HFFc6 (cell line): ENCODE measurements at regions not wholly inside any gene's neighbourhood (a gene's known extent, or its start where the extent isn't known, plus 50 kb on each side); places are given as distances from the start of the nearest gene placed in this dataset.

Experiments
- DNase-seq: peaks from one replicate; pipeline ENCODE4 v3.0.0-alpha.2; 2018
- H3K27ac Mint-ChIP-seq: 2 replicates; pipeline ENCODE4 v1.8.0; 2020; ENCODE audit warnings: mild to moderate bottlenecking, mixed read lengths
- H3K27me3 Mint-ChIP-seq: 2 replicates; pipeline ENCODE4 v1.8.0; 2021; ENCODE audit warnings: mild to moderate bottlenecking, moderate library complexity, mixed read lengths; ENCODE audit not compliant: insufficient read depth
- H3K36me3 Mint-ChIP-seq: 2 replicates; pipeline ENCODE4 v1.8.0; 2021; ENCODE audit warnings: low read depth, mixed read lengths
- H3K4me1 Mint-ChIP-seq: 2 replicates; pipeline ENCODE4 v1.8.0; 2020; ENCODE audit warnings: low read depth, mixed read lengths
- H3K4me3 Mint-ChIP-seq: 2 replicates; pipeline ENCODE4 v1.8.0; 2020; ENCODE audit warnings: mild to moderate bottlenecking, moderate library complexity, mixed read lengths
- H3K9me3 Mint-ChIP-seq: 2 replicates; pipeline ENCODE4 v1.8.0; 2020; ENCODE audit warnings: mild to moderate bottlenecking, mixed read lengths
- TF ChIP-seq, protein P1 (sequence below): fragments of 200-600 bp; sonication (generic); IDR thresholded peaks from 2 replicates; pipeline ENCODE4 v1.5.0; 2021; ENCODE audit warnings: antibody characterized with exemption, mild to moderate bottlenecking

DNA sequence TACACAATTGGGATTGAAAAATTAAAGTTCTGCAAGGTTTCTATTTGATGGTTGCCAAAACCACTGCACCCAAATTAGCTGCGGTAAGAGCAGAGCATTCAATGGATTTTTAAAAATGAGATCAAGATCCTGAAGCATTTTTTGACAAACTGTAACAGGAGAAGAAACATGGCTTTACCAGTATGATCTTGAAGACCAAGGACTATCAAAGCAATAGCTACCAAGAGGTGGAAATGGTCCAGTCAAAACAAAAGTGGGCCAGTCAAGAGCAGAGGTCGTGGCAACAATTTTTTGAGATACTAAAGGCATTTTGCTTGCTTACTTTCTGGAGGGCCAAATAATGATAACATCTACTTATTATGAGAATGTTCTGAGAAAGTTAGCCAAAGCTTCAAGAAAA is 186.8 kb downstream of the RDH14 start:
- no peak for DNase-seq
- no peaks in the 10 kb centered on the region for H3K9me3 Mint-ChIP-seq
- no peak overlapping the region; the same call in 1 of the 2 replicates for H3K4me3 Mint-ChIP-seq
- no peaks in the 10 kb centered on the region for H3K27me3 Mint-ChIP-seq
- no peak overlapping the region for H3K27ac Mint-ChIP-seq
- TF ChIP-seq, protein P1, sequence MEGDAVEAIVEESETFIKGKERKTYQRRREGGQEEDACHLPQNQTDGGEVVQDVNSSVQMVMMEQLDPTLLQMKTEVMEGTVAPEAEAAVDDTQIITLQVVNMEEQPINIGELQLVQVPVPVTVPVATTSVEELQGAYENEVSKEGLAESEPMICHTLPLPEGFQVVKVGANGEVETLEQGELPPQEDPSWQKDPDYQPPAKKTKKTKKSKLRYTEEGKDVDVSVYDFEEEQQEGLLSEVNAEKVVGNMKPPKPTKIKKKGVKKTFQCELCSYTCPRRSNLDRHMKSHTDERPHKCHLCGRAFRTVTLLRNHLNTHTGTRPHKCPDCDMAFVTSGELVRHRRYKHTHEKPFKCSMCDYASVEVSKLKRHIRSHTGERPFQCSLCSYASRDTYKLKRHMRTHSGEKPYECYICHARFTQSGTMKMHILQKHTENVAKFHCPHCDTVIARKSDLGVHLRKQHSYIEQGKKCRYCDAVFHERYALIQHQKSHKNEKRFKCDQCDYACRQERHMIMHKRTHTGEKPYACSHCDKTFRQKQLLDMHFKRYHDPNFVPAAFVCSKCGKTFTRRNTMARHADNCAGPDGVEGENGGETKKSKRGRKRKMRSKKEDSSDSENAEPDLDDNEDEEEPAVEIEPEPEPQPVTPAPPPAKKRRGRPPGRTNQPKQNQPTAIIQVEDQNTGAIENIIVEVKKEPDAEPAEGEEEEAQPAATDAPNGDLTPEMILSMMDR = no peak
- no peaks in the 10 kb centered on the region for H3K36me3 Mint-ChIP-seq
- H3K4me1 Mint-ChIP-seq = peaks cover 37% of the 10 kb centered on the region

DNA sequence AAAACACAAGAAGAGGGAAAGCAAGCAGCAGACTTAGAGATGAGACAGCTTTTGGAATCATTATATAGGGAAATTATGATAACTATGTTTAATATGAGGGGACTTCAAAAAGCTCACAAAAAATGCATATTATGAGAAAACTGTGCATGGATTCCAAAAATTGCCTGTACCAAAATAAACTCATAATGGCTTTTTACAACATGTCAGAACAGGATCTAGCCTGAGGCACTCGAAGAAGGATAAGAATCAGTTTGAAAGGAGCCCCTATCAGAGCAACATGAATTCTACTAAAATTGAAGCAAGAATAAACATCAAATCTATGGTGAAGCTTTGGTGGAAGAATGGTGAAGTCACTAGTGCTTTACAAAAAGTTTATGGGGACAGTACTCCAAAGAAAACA is 187.4 kb downstream of the RDH14 start:
- H3K27ac Mint-ChIP-seq = no peak overlapping the region
- TF ChIP-seq, protein P1 = no peak
- H3K4me3 Mint-ChIP-seq = no peak overlapping the region
- H3K4me1 Mint-ChIP-seq = peaks cover 37% of the 10 kb centered on the region
- H3K36me3 Mint-ChIP-seq = no peaks in the 10 kb centered on the region
- H3K9me3 Mint-ChIP-seq = no peaks in the 10 kb centered on the region
- DNase-seq = no peak
- H3K27me3 Mint-ChIP-seq = no peaks in the 10 kb centered on the region

DNA sequence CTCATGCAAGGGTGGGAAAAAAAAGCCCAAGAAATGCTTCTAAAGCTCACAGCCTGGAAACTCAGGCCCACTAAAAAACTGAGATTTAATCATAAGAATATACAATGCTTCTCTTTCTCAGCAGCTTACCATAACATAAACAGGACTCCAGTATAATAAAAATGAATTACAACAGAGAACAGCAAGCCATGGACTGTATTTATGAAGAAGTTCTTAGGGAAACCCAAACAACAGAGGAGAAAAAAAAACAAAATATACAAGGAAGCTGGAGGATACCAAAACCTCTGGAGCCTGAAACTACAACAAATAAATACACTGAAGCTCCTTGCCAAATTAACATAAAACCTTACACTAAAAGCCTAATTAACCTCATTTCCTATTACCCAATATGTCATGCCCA is 187.8 kb downstream of the RDH14 start:
- Mint-ChIP-seq H3K27me3 (no peaks in the 10 kb centered on the region), H3K36me3 (no peaks in the 10 kb centered on the region), H3K4me1 (peaks cover 37% of the 10 kb centered on the region), H3K9me3 (no peaks in the 10 kb centered on the region), H3K4me3 (no peak overlapping the region), H3K27ac (no peak overlapping the region)
- no peak for DNase-seq
- TF ChIP-seq, protein P1 = no peak

DNA sequence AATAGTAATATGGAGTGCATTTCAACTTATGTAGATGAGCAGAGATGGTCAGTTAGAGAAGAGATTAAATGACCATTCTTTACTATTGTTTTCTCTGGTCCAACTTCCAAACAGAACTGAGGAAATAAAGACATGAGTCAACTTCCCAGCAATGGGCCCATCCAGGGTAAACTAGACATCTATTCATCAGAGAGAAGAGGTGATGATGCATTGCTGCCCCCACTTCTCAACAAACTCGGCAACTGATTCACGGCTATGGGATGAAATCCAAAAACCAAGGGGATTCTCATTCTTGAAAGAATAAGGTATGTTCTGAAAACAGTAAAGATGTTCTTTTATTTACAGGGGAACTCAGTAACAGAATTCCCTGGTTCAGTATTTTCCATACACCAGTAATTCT is 190.7 kb downstream of the RDH14 start:
- H3K36me3 Mint-ChIP-seq = no peaks in the 10 kb centered on the region
- H3K27me3 Mint-ChIP-seq = no peaks in the 10 kb centered on the region; the same call in 1 of the 2 replicates
- H3K9me3 Mint-ChIP-seq = no peaks in the 10 kb centered on the region
- peak; percentile 24 for DNase-seq
- peak overlapping the region; percentile 13; the same call in 1 of the 2 replicates for H3K4me3 Mint-ChIP-seq
- peaks cover 37% of the 10 kb centered on the region for H3K4me1 Mint-ChIP-seq
- TF ChIP-seq, protein P1 = no peak
- no peak overlapping the region for H3K27ac Mint-ChIP-seq

DNA sequence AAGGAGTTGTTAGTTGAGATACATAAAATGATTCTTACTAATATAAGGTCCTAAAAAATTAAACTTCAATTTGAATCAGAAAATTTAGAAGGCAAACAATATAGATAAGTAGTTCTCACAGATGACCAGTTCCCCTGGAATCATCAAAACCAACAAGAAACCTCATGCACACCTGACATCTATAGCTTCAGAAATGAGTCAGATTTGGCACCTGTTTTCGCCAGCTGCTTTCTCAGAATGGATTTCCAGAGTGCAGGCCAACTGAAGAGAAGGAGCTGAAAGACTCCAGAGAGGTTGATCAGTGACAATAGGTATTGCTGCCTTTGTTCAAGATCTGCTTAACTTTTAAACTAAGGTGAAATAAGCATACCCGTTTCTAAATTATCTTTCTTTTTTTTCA is 192.4 kb downstream of the RDH14 start:
- no peak for DNase-seq
- peaks cover 37% of the 10 kb centered on the region for H3K4me1 Mint-ChIP-seq
- TF ChIP-seq, protein P1 = no peak
- H3K9me3 Mint-ChIP-seq = no peaks in the 10 kb centered on the region
- H3K27me3 Mint-ChIP-seq = no peaks in the 10 kb centered on the region; the same call in 1 of the 2 replicates
- no peak overlapping the region for H3K27ac Mint-ChIP-seq
- H3K4me3 Mint-ChIP-seq = no peak overlapping the region
- no peaks in the 10 kb centered on the region for H3K36me3 Mint-ChIP-seq

DNA sequence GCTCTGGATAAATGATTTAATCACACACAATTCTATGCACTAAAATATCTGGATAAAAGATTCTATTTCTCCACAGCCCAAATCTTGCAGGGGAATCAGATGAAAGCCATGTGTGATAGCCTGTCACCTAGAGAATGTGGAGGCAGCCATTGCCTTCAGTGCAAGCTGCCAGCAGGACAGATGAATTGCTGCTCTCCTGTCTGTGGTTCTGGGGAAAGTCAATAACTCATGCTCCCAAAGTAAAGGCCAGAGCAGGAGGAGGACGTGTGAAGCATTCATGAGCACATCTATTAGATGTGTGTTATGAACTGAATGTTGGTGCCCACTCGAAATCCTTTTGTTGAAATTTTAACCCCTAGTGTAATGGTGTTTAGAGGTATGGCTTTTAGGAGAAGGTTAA is 195.1 kb downstream of the RDH14 start:
- Mint-ChIP-seq H3K4me1 (peaks cover 44% of the 10 kb centered on the region), H3K27ac (no peak overlapping the region), H3K9me3 (no peaks in the 10 kb centered on the region), H3K4me3 (no peak overlapping the region), H3K36me3 (no peaks in the 10 kb centered on the region), H3K27me3 (no peaks in the 10 kb centered on the region; the same call in 1 of the 2 replicates)
- DNase-seq = no peak
- TF ChIP-seq, protein P1 = no peak
